HG03571 (cell line): ENCODE measurements at regions not wholly inside any gene's neighbourhood (a gene's known extent, or its start where the extent isn't known, plus 50 kb on each side); places are given as distances from the start of the nearest gene placed in this dataset.

Experiments
- ATAC-seq: cut with Tn5 transposase; IDR thresholded peaks from one replicate; pipeline ENCODE4 v1.9.1; 2021; ENCODE audit not compliant: unreplicated experiment

DNA sequence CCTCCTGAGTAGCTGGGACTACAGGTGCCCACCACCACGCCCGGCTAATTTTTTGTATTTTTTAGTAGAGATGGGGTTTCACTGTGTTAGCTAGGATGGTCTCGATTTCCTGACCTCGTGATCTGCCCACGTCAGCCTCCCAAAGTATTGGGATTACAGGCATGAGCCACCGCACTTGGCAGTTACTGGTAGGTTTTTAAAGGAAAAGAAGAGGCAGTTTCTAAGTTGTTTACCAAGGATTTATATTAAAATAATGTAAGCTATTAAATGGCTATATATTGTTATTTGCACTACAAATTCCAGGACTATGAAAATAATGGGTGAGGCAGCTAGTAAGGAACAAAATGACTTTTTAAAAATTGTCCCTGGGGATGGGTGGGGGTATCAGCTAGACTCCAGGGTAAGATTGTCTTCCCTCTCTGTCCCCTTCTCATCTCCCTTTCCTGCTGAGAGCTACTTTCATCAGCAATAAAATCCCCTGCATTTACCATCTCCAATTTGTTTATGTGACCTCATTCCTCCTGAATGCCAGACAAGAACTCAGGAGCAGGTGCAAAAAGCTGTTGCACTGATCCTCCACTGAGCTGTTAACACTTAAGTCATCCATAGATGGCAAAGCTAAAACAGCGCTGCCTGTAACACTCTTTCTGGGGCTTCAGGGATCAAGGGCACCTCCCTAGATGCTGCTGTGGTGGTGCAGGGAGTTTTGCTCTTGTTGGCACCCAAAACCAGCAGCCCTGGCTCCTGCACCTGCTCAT, 165.2 kb downstream of the ZPLD1 start:
- ATAC-seq, result no peak

DNA sequence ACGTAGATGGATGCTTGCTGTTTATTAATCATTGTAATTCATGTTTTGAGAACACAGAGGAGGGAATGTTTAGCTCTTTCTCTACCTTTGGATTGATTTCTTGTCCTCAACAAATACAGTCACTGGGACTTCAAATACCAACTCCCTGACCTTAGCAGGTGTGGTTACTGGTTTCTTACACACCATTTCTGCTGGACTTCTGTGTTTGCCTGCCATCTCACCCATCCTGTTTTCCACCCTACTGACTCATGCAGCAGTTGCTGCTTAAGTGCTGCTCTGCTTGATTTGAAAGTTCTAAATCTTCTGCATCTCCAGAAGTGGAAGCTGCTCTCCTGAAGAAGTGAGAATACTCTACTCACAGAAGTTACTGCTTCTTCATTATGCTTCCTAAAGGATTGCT, 170.3 kb downstream of the ZPLD1 start:
- ATAC-seq, result no peak

DNA sequence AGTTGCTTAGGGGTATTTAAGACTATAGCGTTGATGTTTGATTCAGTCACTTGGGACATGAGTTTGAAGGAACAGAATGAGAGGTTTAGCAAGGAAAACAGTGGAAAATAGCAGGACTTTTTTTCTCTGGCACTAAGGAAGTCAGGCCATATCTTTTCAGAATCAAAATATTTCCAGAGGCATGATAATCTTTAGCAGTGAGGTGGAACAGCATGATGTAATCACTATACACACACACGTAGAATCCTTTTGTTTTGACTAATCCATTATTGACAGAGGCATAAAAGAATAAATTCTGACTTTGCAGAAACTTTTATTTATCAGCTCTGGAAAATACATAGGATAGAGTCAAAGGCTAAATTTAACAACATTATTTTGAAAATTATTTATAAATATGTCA, 174.1 kb downstream of the ZPLD1 start:
- no peak for ATAC-seq

DNA sequence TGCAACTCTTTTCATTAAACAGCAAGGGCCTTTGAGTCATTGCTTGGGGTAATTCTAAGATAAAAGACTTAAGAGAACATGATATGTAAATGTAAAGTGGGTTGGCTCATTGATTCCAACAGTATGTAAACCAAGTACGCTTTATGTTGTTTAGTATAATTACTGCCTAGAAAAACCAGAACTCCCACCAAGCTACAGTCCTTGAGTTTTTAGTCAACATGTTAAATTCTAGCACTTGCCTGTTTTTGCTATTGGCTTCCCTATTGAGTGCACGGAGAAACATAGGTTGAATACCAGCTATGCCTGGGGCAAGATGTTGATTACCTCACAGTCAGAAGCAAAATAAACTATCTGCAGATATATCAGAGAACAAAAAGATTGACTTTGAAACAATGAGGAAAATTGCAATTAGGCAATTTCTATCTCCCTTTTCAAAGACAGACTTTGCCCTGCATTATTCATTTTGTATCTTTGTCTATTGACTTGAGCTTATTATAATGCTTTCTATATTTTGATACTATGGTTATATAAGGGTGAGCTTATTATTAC, 179.3 kb downstream of the ZPLD1 start:
- no peak for ATAC-seq

DNA sequence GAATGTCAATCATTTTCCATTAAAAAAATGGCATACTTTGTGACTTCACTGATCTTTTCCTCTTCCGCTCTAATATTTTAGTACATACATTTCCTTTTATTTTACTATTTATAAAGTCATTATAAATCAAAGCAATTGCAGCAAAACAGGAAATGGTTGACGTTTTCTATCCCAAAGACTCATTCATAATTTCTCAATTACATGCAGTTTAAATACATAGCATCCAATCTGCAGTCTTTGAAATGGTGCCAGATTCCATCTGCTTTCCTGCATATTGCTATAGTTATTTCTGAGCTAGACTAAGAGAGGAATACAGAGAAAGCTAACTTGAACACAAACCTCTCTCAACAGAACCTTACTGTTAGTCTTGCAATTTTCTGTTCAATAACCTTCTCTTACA, 179.8 kb downstream of the ZPLD1 start:
- ATAC-seq, result no peak

DNA sequence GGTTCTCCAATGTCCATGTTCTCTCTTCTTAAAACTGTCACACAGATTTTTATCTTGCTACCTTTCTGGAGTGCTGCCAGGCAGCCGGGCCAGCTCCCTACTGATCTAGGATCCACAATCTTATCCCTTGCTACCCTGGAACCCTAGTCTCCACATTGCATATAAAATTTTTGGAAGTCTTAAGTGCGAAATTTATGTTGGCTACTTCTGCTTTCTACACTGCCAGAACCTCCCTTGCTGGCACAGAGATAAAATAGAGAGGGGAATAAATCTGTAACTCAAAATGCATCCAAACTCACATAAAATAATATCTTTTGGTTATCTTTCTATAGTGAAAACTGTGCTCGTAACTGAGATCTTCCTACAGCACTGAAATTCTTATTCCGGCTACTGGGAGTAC, 182.6 kb downstream of the ZPLD1 start:
- no peak for ATAC-seq

DNA sequence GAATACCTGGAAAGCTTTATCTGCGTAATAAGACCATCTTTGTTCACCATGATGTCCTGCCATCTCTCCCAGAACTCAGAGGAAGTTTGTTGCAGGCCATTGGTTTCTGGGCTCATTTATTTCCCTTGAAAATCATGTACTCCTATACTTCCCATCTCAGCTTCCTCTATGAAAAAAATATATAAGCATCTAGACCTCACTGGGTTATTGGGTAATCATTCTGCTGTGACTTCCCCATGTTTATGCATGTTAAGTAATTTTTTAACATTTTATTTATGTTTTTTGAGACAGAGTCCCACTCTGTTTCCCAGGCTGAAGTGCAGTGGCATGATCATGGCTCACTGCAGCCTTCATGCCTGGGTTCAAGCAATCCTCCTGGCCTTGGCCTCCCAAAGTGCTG, 184.5 kb downstream of the ZPLD1 start:
- no peak for ATAC-seq

DNA sequence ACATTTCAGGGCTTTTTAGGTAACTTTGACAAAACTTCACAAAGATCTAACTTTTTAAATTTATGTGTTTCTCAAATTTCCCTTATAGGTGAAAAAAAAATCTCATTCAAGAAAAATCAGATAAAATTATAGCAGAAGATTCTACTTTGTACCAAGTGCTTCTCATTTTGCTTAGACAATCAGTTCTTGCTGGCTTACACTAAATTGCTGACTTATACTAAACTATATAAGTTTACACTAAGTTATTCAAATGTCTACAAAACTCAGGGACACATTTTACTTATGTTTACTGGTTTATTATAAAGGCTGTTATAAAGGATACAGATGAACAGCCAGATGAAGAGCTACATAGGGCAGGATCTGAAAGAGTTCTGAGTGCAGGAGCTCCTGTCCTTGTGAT, 195.1 kb downstream of the ZPLD1 start:
- ATAC-seq, result no peak

DNA sequence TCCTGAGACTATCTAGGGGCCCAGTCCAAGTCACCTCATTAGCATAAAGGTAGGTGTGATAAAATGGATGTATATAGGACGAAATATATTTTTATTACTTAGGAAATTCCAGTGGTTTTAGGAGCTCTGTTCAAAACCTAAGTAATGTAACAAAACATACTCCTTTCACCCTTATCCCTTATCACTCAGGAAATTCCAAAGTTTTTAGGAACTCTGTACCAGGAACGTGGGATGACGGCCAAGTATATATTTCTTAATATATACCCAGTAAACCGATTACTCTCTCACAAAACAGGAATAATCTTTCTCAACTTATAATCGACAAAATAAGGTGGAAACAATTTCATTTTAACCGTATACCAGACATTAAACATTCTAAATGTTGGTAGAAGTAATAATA, 195.7 kb downstream of the ZPLD1 start:
- ATAC-seq, result no peak

DNA sequence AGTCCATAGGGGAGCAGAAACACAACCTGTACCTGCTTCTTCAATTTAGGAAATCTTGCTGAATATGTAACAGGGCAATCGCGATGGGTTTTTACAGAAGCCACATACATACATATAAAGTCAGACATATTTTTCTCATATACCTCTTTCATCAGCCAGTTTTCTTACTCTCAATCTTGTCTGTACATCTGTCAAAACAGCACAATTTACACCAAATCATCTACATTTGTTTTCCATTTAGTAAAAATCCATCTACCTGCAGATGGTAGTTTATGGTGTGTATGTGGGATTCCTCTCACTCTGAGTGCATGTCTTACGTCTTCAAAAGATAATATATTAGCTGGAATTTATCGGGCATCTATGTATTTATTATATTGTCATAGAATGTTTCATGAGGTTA, 208.7 kb downstream of the ZPLD1 start:
- ATAC-seq, result no peak

DNA sequence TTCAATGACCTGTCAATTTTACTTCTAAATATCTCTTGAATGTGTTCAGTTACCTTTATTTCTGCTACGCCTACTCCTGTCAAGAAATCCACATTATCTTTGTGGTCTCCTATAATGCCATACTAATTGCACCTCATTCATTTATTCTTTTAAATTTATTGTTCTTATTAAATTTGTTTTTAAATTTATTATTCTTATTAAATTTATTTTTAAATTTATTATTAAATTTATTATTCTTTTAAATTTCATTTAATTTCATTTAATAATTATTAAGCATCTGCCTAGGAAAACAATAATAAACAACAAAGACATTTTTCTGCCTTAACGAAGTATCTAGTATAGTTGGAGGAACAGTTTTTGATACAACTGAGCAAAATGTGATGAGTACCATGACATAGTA, 211.7 kb downstream of the ZPLD1 start:
- ATAC-seq, result no peak

DNA sequence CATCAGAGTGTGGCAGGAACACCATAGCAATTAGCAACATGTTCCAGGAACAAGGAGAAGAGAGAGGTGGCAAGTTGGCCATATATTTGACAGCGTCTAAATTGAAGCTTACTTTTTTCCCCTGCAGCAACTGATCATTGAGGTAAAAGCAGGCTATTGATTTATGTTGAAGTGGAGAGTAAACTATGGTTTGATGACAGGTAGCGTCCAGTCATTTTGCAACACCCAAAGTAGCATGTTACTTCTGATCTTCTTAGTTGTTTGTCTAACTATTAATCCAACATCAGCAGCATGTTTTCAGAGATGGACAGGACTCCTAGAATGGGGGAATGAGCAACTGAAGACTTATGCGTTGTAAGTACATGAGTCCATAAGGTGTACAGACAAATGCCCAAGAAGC, 225.8 kb downstream of the ZPLD1 start:
- ATAC-seq, result no peak

DNA sequence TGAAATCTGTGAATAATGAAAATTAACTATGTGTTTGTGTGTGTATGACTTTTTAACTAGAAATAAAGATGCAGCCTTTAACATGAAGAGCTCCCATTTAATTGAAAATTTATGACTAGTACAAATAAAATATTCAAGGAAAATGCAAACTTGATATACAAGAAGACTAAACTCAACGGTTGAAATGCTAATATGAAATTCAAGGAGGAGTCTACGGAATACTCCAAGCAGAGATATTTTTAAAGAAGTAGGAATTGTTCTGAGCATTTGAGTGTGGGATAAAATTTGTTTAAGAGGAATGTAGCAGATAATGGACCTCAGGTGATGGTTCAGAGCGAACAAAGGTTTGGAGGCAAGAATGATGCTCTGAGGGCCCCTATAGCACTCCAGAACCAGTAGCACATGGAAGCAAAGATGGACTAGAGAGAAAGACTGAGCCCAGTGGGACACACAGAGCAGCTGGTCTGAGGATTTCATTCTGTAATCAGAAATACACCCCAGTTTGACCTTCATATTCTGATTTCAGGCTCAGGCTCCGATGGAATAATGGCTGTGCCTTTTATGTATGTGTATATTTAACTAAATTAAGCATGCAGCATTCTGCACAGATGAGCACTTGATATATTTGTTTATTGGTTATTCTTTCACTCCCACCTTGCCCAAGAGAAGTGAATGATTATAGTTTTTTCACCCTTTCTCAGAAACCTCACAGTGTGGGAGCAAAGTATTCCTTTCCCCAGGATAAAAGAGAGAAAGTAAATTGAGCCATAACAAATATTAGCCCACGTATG, 227.1 kb downstream of the ZPLD1 start:
- ATAC-seq, result no peak

DNA sequence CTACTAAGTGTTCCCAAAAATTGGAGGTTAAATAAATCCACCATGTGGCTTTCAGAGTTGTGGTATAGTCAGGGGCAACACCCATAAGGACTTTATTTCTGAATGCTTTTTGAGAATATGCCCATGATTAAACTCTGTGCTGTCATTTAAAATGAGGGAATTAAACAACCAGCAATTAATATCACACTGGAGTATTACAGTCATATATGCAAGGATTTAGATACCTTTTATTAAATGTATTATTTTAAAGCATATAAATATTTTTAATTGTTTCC, 227.6 kb downstream of the ZPLD1 start:
- no peak for ATAC-seq

DNA sequence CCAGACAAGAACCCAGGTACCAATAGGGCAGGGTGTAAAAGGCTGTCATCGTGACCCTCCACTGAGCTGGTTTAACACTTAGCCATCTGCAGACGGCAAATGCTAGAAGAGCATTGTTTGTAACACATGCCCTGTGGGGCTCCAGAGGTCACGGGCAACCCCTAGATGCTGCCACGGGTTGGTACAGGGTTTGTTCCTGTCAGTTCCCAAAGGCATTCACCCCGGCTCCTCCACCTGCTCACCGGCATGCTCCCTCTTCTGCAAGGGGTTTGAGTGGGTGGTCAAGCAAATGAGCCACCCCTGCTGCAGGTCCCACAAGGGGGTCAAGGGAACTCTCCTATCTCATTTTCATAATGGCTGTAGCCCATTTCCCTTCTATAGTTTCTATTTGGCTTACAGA, 229.3 kb downstream of the ZPLD1 start:
- ATAC-seq, result no peak

DNA sequence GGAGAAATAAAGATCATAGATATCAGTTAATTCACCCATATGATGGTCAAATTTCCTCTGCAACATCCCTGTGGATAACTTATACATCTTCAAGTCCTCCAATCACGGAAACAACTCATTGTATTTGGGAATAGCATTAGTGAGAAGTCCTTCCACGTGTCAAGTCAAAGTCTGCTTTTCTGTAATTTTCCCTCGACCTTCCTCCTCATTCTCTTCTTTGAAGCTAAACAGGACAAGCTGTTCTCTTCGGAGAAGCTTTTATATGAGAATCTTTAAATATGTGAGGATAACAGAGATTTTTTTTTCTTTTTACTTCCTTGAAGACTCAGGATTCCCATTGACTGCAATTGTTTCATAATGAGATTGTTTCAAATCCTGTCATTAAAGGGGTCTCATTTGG, 230.4 kb downstream of the ZPLD1 start:
- no peak for ATAC-seq

DNA sequence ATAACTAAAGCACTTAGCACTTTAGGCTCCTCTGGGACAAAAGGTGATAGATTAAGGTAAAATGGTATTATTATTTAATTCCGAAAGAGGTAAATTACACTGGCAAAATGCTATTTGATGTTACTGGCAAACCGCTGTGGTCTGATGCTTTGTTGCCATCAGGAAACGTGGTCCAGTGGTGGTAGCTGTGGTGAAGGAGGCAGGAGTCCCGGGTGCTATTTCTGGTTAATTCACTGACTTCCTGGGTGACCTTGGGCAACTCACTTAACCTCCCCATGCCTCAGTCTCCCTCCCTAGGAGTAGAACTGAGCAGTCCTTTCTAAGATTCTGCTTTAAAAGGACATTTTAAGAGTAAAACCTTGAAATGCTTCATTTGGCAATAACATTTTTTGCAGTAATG, 233.4 kb downstream of the ZPLD1 start:
- no peak for ATAC-seq

DNA sequence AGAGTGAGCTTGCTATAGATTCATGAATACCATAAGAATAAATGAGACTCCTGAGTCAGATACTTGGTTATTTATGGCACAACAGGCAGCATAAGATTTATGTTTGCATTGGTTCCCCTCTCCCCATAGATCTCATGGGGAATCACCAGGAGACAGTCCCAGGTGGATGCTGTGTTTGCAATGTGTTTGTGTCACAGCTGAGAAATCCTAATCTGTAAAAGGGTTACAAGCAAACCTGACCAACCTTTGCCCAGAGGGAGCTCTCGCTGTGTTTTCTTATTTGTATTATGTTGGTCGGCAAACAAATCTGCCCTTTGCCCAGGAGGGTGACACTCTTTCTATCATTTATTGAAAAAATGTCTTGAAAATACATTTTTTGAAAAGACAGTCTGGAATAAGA, 236.2 kb downstream of the ZPLD1 start:
- no peak for ATAC-seq

DNA sequence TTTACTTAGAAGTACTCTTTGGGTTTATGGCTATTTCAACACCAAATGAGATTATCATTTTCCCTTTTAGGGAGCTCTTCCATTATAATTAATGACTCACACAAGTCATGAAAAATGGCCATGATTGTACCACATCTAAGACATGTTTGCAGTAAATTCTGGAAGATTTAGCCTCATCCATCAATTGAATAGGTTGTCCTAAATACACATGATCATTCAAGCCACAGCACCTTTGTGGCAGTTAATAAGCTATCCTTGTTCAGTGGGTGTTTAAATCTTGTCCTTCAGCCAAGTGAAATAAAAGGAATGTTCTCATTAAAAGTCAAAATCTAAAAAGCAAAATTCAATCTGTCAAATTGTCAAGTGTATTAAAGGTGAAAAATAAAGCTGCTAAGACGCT, 237.5 kb downstream of the ZPLD1 start:
- ATAC-seq, result no peak

DNA sequence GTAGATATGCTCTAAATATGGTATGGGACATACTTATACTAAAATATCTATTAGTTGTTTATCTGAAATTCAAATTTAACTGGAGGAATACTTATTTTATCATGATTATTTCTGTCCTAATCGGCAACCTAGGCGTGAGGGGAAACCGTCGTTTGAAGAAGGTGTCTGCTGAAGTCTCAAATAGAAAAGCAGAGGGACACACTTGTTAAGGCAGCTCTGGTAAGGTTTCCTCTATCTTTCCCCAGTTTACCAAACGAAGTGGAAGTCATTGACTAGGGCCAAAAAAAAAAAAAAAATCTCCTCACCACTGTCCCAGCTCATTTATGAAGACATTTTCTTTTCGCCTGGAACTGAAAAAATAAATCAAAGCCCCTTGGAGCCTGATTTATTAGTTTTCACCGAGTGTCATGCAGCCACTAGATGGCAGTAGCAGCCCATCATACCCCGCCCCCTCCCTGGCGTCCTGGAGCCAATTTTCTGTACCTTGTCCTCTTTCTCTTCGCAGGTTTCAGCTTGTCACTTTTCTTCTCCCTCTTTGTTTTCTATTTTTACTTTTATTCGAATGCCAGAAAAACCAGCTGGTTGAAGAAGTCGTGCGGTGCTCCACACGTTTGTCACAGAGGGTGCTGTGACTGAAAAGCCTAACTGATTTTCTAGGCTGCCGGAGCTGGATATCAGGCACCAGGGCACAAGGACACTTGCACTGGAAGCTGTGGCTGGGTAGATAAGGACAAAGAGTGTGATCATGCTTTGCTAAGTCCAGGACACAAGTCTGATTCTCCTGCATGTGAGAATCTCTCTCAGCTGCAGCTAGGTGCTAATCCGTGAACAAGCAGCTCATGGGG, 238.7 kb downstream of the ZPLD1 start:
- ATAC-seq, result peak; percentile 73

DNA sequence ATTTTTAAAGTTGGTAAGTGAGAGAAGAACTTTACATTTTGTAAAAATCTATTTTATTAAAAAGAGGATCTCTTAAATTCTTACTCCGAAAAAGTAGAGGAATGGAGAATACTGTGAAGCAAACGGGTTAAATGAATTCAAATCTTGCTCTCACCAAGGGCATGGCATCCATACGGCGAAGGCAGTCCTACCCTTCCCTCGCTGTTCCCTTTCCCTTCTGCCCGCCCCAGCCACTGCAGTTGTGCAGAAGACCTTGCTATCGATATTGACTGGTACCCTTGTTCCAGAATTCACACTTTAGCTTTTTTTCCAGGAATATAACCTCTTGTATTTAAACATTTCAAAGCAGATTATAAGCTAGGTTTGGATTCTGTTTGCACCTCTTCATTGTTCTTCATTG, 239.5 kb downstream of the ZPLD1 start:
- no peak for ATAC-seq

DNA sequence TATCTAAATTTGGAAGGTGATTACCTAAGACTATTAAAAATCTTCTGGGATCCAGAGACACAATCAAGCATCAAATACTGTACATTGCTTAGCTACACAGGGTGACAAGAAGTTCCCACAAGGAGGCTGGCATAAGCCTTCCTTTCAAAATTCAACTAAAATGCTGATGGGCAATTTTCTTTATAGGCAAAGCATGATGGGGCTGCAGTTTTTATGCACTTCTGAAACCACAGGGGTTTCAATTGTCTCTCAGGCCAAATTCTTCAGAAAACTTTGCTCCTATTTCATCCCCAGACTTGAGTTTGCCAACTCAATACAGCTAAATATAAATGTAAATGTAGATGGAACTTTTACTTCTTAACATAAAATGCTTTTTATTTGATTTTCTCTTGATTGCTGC, 241.6 kb downstream of the ZPLD1 start:
- ATAC-seq, result no peak
